Activated CD4-positive, alpha-beta T cell treated with anti-CD3 and anti-CD28 coated beads for 24 hours (primary cell): ENCODE measurements at regions not wholly inside any gene's neighbourhood (a gene's known extent, or its start where the extent isn't known, plus 50 kb on each side); places are given as distances from the start of the nearest gene placed in this dataset.
"Not testable (repeated sequence)": the region's sequence is repeated elsewhere in the genome, so short reads cannot be mapped to it uniquely, and the experiment has no call there.

Source experiments
- DNase-seq, 2 donors: peaks; one replicate each; pipeline ENCODE4 v3.0.0-alpha.2; 2020; ENCODE audit warnings: low read depth in 2 of 2

- DNase-seq = no peak
Measured at GRCh38 chr3:101996832-101997231, 147.5 kb downstream of the NFKBIZ start.

- DNase-seq = no peak
Measured at GRCh38 chr3:101998256-101998926, 149.1 kb downstream of the NFKBIZ start.

- DNase-seq = no peak
Measured at GRCh38 chr3:101999177-101999779, 150.0 kb downstream of the NFKBIZ start.

GRCh38 chr3:102000620-102001209 lies 151.4 kb downstream of the NFKBIZ start:
- no peak for DNase-seq

- no peak for DNase-seq
Measured at GRCh38 chr3:102002056-102002455, 152.7 kb downstream of the NFKBIZ start.

GRCh38 chr3:102004561-102004960 lies 155.2 kb downstream of the NFKBIZ start:
- DNase-seq = no peak

GRCh38 chr3:102005551-102005950 lies 156.2 kb downstream of the NFKBIZ start:
- DNase-seq = no peak

GRCh38 chr3:102006812-102007485 lies 157.6 kb downstream of the NFKBIZ start:
- no peak for DNase-seq

GRCh38 chr3:102008436-102008835 lies 159.1 kb downstream of the NFKBIZ start:
- not testable (repeated sequence) for DNase-seq

GRCh38 chr3:102016417-102016816 lies 167.1 kb downstream of the NFKBIZ start:
- no peak for DNase-seq

GRCh38 chr3:102017784-102018183 lies 168.5 kb downstream of the NFKBIZ start:
- DNase-seq = no peak

GRCh38 chr3:102018551-102018950 lies 169.2 kb downstream of the NFKBIZ start:
- no peak for DNase-seq

GRCh38 chr3:102020735-102021134 lies 171.4 kb downstream of the NFKBIZ start:
- DNase-seq = no peak

GRCh38 chr3:102024270-102024904 lies 175.1 kb downstream of the NFKBIZ start:
- no peak for DNase-seq

GRCh38 chr3:102025606-102026270 lies 176.4 kb downstream of the NFKBIZ start:
- DNase-seq = no peak

GRCh38 chr3:102026656-102027055 lies 177.3 kb downstream of the NFKBIZ start:
- DNase-seq = no peak

- DNase-seq = no peak
Measured at GRCh38 chr3:102030661-102031060, 181.3 kb downstream of the NFKBIZ start.

GRCh38 chr3:102031834-102032233 lies 182.5 kb downstream of the NFKBIZ start:
- DNase-seq = no peak

- DNase-seq = no peak
Measured at GRCh38 chr3:102032491-102033383, 183.4 kb downstream of the NFKBIZ start.

GRCh38 chr3:102034639-102035451 lies 185.5 kb downstream of the NFKBIZ start:
- no peak for DNase-seq
